Stimulated activated CD4-positive, alpha-beta T cell treated with anti-CD3 and anti-CD28 coated beads, Interleukin-4, amount 100 ng/mL, for 4 hours (primary cell): ENCODE measurements at regions not wholly inside any gene's neighbourhood (a gene's known extent, or its start where the extent isn't known, plus 50 kb on each side); places are given as distances from the start of the nearest gene placed in this dataset.
"Not testable (repeated sequence)": the region's sequence is repeated elsewhere in the genome, so short reads cannot be mapped to it uniquely, and the experiment has no call there.

Experiments
- DNase-seq, 2 experiments: peaks; one replicate each; pipeline ENCODE4 v3.0.0-alpha.2; 2020

GRCh38 chr6:137395316-137395715, 98.9 kb downstream of the OLIG3 start:
- DNase-seq, result no peak

GRCh38 chr6:137391061-137391814, 103.0 kb downstream of the OLIG3 start:
- DNase-seq, result no peak

- DNase-seq, result no peak
Measured at GRCh38 chr6:137390334-137390733, 103.9 kb downstream of the OLIG3 start.

GRCh38 chr6:137389150-137389704, 105.0 kb downstream of the OLIG3 start:
- peak; percentile 44 to 71 for DNase-seq

DNA sequence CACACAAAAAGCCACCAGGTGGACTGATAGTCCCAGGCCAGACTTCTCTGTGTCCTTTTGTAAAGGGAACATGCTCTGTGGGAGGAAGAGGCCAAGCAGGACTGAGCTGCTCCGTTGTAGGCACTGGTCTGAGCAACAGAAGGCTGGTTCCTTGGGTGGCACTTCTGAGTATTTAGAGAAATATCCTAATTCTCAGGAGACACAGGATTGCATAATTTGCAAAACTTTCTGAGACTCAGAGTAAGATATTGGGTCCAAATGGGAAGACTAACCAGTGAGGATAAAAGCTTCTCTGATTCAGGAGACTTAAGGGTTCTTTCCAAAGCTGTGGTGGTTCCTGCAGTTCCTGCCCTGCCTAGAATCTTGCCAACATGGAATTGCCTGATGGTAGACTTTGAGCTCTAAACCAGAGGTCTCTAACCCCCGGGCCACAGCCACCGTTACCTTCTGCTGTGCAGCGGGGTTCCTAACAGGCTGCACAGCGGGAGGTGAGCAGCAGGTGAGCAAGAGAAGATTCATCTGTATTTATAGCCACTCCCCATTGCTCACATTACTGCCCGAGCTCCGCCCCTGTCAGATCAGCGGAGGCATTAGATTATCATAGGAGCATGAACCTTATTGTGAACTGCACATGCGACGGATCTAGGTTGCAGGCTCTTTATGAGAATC, 107.0 kb downstream of the OLIG3 start:
- no peak for DNase-seq

- DNase-seq, result not testable (repeated sequence)
Measured at GRCh38 chr6:137383287-137383686, 110.9 kb downstream of the OLIG3 start.

DNA sequence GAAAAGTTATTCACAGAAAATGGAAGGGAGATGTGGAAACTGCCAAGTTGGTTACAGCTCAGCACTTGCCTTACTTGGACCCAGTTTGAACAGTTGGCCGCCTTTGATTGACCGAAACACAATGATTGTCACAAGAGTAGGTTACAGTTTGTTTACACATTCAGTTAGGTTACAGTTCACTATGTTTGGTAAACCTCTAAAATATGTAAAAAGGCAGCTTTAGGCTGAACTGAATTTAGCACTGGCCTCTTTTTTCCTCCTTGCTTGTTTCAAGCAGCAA, 116.2 kb downstream of the OLIG3 start:
- no peak for DNase-seq

DNA sequence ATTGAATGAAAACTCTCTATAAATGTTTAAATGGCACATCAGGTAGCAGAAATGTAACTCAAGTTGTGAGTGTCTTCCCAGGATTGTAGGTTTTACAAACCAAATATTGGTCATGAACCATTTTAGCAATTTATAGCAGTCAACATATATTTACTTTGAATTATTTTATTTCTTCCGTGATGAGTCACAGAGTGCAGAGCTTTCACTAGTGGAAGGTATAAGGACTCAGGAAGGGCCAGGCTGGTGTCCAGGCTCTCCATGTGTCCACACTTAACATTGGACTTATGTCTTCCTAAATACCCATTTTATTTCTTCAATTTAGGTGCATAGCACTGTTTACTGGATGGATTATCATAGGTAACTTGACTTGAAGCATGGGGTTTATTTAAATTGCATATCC, 120.9 kb downstream of the OLIG3 start:
- no peak for DNase-seq

DNA sequence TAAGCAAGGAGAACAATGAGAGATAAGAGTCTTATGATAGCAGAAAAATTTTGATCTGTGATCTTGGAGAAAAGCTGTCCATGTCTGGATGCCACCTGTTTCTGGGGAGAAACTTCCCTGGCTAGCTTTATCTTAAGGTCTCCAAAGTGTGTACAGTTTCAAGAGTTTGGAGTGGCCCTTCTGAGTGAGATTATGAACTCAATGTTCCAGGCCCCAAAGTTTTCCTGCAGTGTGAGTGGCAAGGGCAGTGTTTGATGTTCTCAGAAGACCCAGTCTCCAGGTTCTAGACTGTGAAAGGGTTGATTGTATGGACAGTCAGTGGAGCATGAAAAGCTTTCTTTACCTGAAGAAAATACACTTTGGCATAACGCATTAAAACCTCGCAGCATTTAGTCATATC, 121.7 kb downstream of the OLIG3 start:
- DNase-seq, result no peak

DNA sequence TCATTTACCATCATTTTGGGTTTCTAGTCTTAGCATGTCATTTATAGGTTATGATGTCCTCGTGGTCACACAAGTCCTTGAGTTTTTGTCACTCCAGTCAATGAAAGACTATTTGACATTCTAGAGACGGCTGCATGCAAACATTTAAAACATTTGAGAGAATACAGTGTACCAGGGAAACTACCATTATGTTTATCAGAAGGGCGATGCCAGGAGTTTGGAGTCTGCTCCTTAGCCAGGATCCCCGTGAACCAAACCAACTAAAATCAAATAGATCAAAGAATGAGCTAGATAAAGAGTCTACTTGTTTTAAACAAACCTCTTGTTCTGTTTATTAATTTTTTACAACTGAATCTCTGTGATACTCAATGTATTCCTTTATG, 122.6 kb downstream of the OLIG3 start:
- DNase-seq, result no peak

- no peak for DNase-seq
Measured at GRCh38 chr6:137370871-137371633, 123.1 kb downstream of the OLIG3 start.

DNA sequence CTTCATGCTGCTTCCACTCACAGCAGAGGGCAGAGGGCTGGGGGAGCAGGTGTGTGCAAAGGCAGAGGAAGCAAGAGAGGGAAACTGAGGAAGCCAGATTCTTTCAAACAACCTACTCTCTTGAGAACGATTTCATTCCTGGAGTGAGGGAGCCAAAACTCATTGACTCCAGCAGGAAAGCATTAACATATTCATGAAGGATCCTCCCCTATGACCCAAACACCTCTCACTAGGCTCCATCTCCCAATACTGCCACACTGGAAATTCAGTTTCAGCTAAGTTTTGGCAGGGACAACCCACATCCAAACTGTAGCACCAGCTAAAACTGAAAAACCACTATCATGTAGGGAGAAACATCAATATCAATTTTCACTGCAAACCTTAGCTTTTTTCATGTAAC, 125.1 kb downstream of the OLIG3 start:
- no peak for DNase-seq

GRCh38 chr6:137365707-137366437, 128.3 kb downstream of the OLIG3 start:
- DNase-seq, result no peak

- no peak for DNase-seq
Measured at GRCh38 chr6:137363805-137364138, 130.4 kb downstream of the OLIG3 start.

DNA sequence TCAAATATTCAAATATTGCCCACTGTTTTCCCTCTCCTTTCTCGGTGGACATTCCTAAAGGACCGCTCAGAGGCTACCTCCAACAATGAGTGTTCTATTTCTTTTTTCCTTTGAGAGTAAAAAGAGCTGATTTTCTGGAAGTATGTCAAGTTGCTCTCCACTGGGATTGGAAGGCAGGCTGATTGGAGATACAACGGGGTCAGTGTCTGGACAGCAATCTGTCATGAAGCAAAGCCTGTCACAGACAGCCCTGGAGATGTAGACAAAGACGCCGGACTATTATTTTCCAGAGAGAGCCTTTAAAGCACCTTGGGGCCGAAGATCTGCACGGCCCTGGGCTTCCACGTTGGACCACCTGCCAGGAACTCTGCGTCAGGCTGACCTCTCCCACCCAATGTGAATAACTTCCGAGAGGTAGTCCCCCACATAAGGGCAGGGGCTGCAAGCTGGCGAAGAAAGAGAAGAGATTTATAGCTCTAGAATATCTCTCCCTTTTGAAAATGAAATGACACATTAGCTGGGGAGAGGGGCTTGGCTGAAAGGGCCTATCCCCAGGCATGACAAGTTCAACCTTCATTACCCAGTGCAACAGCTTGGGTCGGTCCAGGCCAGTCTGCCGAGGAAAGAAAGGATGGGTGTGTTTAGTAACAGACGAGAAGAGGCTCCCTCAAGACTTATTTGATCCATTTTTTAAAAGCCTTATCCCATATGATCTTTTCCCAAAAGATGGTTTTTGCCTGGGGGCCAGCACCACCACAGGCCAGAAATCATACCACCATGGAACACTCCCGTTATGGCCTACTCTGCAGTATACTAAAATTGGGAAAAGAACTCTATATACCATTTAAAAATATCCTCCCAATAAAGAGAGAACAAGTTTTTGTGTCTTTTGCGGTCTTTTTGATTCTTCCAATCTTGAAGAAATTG, 131.1 kb downstream of the OLIG3 start:
- no peak for DNase-seq

GRCh38 chr6:137361701-137362100, 132.5 kb downstream of the OLIG3 start:
- DNase-seq, result no peak

DNA sequence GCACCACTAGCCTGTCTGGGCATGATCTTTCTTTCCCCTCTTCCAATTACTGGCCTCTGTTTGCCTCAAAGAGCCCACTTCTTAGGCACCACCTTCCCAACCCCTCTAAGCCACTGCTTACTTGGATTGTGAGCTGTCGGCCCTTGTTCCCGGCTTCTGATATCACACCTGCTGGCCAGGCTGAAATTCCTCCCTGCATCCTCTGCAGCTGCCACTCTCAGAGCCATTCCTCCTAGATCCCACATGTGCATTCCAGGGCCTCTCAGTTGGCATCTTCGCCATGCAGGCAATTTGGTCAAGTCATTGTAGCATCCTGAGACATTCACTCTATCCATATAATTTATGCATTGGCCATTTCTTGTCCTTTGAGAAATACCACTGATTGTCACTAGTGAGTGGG, 135.9 kb downstream of the OLIG3 start:
- no peak for DNase-seq

GRCh38 chr6:137357948-137358266, 136.3 kb downstream of the OLIG3 start:
- no peak for DNase-seq

DNA sequence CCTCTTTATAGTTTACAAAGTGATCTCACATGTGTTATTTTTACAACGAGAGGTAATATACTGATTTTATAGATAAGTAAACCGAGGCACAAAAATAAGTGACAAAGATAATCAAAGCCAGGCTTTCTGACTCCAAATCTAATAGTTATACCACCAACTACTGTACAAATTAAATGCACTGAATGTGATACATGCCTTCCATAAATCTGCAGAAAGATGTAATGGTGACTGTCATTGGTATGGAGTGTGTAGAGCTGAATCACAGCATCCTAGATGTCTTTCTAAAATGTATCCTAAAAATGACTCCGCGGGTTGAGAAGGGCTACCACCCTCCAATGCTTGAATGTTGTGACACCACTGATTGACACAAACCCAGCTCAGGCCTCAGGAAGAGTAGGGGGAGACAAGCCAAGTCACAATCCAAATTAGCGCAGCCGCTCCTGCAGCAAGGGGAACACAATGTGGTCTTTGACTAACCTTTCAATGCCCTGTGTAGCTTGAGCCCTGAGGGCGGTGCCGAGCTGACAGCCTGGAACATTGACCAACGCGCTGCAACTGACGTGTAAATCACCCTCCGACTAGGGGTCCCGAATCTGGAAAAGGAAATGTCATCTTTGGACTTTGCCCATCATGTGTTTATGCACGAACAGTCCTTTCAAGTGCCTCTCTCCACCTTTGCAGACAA, 136.8 kb downstream of the OLIG3 start:
- no peak for DNase-seq

DNA sequence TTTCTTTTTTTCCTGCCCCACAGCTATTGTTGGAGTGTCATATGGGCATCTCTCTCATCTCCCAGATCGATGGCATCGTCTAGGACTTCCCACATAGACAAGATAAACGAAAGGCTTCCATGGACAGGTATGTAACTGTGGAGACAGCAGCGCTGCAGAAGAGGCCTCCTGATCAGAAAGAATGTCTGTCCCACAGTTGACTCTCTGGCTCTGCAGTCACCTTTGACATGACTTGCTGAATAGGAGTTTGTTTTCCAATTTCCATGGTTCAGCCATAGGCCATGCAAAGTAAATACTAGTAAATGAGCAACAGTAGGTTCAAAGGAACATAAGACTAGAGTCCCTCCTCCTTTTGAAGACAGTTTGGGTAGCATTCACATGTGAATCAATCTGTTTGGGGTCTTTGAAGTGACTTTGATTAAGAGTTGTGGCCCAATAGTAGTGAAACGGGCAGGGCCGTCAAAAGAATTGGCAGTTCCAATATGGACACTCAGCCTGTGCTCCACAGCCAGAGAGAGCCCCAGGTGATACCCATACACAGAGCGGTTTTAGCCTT, 134.7 kb upstream of the IFNGR1 start:
- no peak for DNase-seq

DNA sequence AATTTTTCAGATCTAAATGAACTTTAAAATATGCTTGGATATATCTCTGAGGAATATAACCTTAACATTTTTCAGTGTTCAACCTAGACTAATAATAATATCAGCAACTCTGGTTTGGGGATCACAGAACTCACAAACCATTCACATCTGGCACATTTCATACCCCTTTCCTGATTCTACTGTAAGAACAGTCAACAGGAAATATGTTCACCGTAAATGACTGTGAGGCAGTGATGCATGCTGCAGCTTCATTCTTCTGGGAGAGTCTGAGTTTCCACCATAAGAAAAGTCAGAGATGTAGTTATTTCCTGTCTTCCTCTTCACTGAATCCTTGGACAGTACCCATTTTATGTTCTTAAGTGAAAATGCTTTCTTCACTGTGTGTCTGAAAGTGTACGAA, 134.2 kb upstream of the IFNGR1 start:
- DNase-seq, result no peak
